Hematopoietic multipotent progenitor cell (in vitro differentiated cells): ENCODE measurements at regions not wholly inside any gene's neighbourhood (a gene's known extent, or its start where the extent isn't known, plus 50 kb on each side); places are given as distances from the start of the nearest gene placed in this dataset. TPM values are rescaled to one million over a fixed set of nuclear protein-coding genes. Genes with fewer than 3 reads are reported as not detected.

ENCODE experiments used
- small RNA-seq: library from RNA; depleted of rRNA; stranded (forward); fragments of <200 nt; gene quantifications from one replicate; pipeline ENCODE3, GENCODE V24; 2012

Small RNA genes lying in the stretch of these regions (small RNA-seq; reads per million reads assigned to genes)
- not detected for gene AL356321.1
- gene RF00402: not detected
